ENCODE measurements at regions not wholly inside any gene's neighbourhood (a gene's known extent, or its start where the extent isn't known, plus 50 kb on each side); places are given as distances from the start of the nearest gene placed in this dataset.

- POLR2A ChIA-PET: no interaction called here
- no peak for DNase-seq
- CTCF ChIA-PET: interaction anchor here (1.0 kb wide), 1 partner anchor 25 kb away, joined by 3 read pairs; no protein-coding TSS in a partner anchor
- H3K36me3 Mint-ChIP-seq (ENCODE audit: low read depth): no peaks in the 10 kb centered on the region
- H3K4me1 Mint-ChIP-seq: no peaks in the 10 kb centered on the region
- no peaks in the 10 kb centered on the region for H3K27me3 Mint-ChIP-seq
- no peak overlapping the region for H3K27ac Mint-ChIP-seq
- H3K9me3 Mint-ChIP-seq: no peaks in the 10 kb centered on the region
- H3K4me3 Mint-ChIP-seq: no peak overlapping the region
These were observed 234.7 kb upstream of the GJB5 start for GRCh38 chr1:34520111-34520510.

GRCh38 chr1:34524783-34525182, 230.1 kb upstream of the GJB5 start:
- ChIA-PET CTCF (no interaction called here), POLR2A (no interaction called here)
- Mint-ChIP-seq H3K4me3 (no peak overlapping the region), H3K9me3 (no peaks in the 10 kb centered on the region), H3K36me3 (ENCODE audit: low read depth) (no peaks in the 10 kb centered on the region), H3K27ac (no peak overlapping the region), H3K4me1 (no peaks in the 10 kb centered on the region), H3K27me3 (peaks cover 4% of the 10 kb centered on the region)
- DNase-seq: no peak

GRCh38 chr1:34529935-34530859, 224.7 kb upstream of the GJB5 start:
- no peak overlapping the region for H3K4me3 Mint-ChIP-seq
- no peaks in the 10 kb centered on the region for H3K36me3 Mint-ChIP-seq (ENCODE audit: low read depth)
- ChIA-PET CTCF (no interaction called here), POLR2A (no interaction called here)
- H3K27me3 Mint-ChIP-seq: peaks cover 15% of the 10 kb centered on the region
- DNase-seq: no peak
- H3K9me3 Mint-ChIP-seq: no peaks in the 10 kb centered on the region
- H3K27ac Mint-ChIP-seq: no peak overlapping the region
- H3K4me1 Mint-ChIP-seq: no peaks in the 10 kb centered on the region

GRCh38 chr1:34532113-34532512, 222.7 kb upstream of the GJB5 start:
- ChIA-PET POLR2A (no interaction called here), CTCF (interaction anchor here (1.1 kb wide), 1 partner anchor 16 kb away, joined by 3 read pairs; no protein-coding TSS in a partner anchor)
- no peaks in the 10 kb centered on the region for H3K4me1 Mint-ChIP-seq
- no peak for DNase-seq
- H3K4me3 Mint-ChIP-seq: no peak overlapping the region
- no peak overlapping the region for H3K27ac Mint-ChIP-seq
- peaks cover 15% of the 10 kb centered on the region for H3K27me3 Mint-ChIP-seq
- no peaks in the 10 kb centered on the region for H3K36me3 Mint-ChIP-seq (ENCODE audit: low read depth)
- H3K9me3 Mint-ChIP-seq: no peaks in the 10 kb centered on the region

- CTCF ChIA-PET: no interaction called here
- H3K36me3 Mint-ChIP-seq (ENCODE audit: low read depth): no peaks in the 10 kb centered on the region
- H3K9me3 Mint-ChIP-seq: no peaks in the 10 kb centered on the region
- H3K27me3 Mint-ChIP-seq: peaks cover 6% of the 10 kb centered on the region
- no peak overlapping the region for H3K27ac Mint-ChIP-seq
- DNase-seq: no peak
- H3K4me1 Mint-ChIP-seq: no peaks in the 10 kb centered on the region
- no peak overlapping the region for H3K4me3 Mint-ChIP-seq
- POLR2A ChIA-PET: no interaction called here
These were observed 216.4 kb upstream of the GJB5 start for GRCh38 chr1:34538481-34538880.

GRCh38 chr1:34547046-34547674, 207.7 kb upstream of the GJB5 start:
- H3K27ac Mint-ChIP-seq: no peak overlapping the region
- POLR2A ChIA-PET: no interaction called here

GRCh38 chr1:34549199-34549598, 205.6 kb upstream of the GJB5 start:
- peaks cover 8% of the 10 kb centered on the region for H3K27me3 Mint-ChIP-seq
- ChIA-PET CTCF (no interaction called here), POLR2A (no interaction called here)
- no peak overlapping the region for H3K27ac Mint-ChIP-seq
- no peak overlapping the region for H3K4me3 Mint-ChIP-seq
- DNase-seq: no peak
- H3K9me3 Mint-ChIP-seq: peaks cover 2% of the 10 kb centered on the region
- H3K4me1 Mint-ChIP-seq: no peaks in the 10 kb centered on the region
- no peaks in the 10 kb centered on the region for H3K36me3 Mint-ChIP-seq (ENCODE audit: low read depth)

More at GRCh38 chr1:34547046-34547674, 207.7 kb upstream of the GJB5 start:
- no peaks in the 10 kb centered on the region for H3K36me3 Mint-ChIP-seq (ENCODE audit: low read depth)
- H3K4me3 Mint-ChIP-seq: no peak overlapping the region
- DNase-seq: no peak
- H3K4me1 Mint-ChIP-seq: no peaks in the 10 kb centered on the region
- CTCF ChIA-PET: no interaction called here
- H3K27me3 Mint-ChIP-seq: peaks cover 4% of the 10 kb centered on the region
- peaks cover under 1% of the 10 kb centered on the region for H3K9me3 Mint-ChIP-seq

GRCh38 chr1:34578306-34578705, 176.5 kb upstream of the GJB5 start:
- CTCF ChIA-PET: no interaction called here
- no peaks in the 10 kb centered on the region for H3K9me3 Mint-ChIP-seq

GRCh38 chr1:34582356-34582755, 172.5 kb upstream of the GJB5 start:
- POLR2A ChIA-PET: no interaction called here
- no peak overlapping the region for H3K27ac Mint-ChIP-seq
- H3K4me3 Mint-ChIP-seq: no peak overlapping the region
- no peaks in the 10 kb centered on the region for H3K9me3 Mint-ChIP-seq
- no peaks in the 10 kb centered on the region for H3K36me3 Mint-ChIP-seq (ENCODE audit: low read depth)
- no peak for DNase-seq
- CTCF ChIA-PET: interaction anchor here (0.7 kb wide), 1 partner anchor 161 kb away, joined by 3 read pairs; no protein-coding TSS in a partner anchor
- peaks cover 4% of the 10 kb centered on the region for H3K27me3 Mint-ChIP-seq
- H3K4me1 Mint-ChIP-seq: no peaks in the 10 kb centered on the region

More at GRCh38 chr1:34578306-34578705, 176.5 kb upstream of the GJB5 start:
- H3K4me3 Mint-ChIP-seq: no peak overlapping the region
- POLR2A ChIA-PET: no interaction called here
- no peaks in the 10 kb centered on the region for H3K4me1 Mint-ChIP-seq
- H3K36me3 Mint-ChIP-seq (ENCODE audit: low read depth): no peaks in the 10 kb centered on the region
- H3K27ac Mint-ChIP-seq: no peak overlapping the region
- no peak for DNase-seq
- peaks cover 4% of the 10 kb centered on the region for H3K27me3 Mint-ChIP-seq

GRCh38 chr1:34587761-34588160, 167.1 kb upstream of the GJB5 start:
- Mint-ChIP-seq H3K36me3 (ENCODE audit: low read depth) (no peaks in the 10 kb centered on the region), H3K4me3 (no peak overlapping the region), H3K4me1 (no peaks in the 10 kb centered on the region), H3K9me3 (no peaks in the 10 kb centered on the region), H3K27me3 (no peaks in the 10 kb centered on the region), H3K27ac (no peak overlapping the region)
- ChIA-PET CTCF (no interaction called here), POLR2A (no interaction called here)
- DNase-seq: no peak

GRCh38 chr1:34590211-34590623, 164.6 kb upstream of the GJB5 start:
- H3K4me1 Mint-ChIP-seq: no peaks in the 10 kb centered on the region
- no peaks in the 10 kb centered on the region for H3K27me3 Mint-ChIP-seq
- ChIA-PET POLR2A (no interaction called here), CTCF (no interaction called here)
- no peak for DNase-seq
- H3K27ac Mint-ChIP-seq: no peak overlapping the region
- no peak overlapping the region for H3K4me3 Mint-ChIP-seq
- H3K9me3 Mint-ChIP-seq: no peaks in the 10 kb centered on the region
- no peaks in the 10 kb centered on the region for H3K36me3 Mint-ChIP-seq (ENCODE audit: low read depth)

- Mint-ChIP-seq H3K4me3 (no peak overlapping the region), H3K4me1 (no peaks in the 10 kb centered on the region), H3K36me3 (ENCODE audit: low read depth) (no peaks in the 10 kb centered on the region), H3K27me3 (peaks cover 2% of the 10 kb centered on the region), H3K27ac (no peak overlapping the region), H3K9me3 (no peaks in the 10 kb centered on the region)
- DNase-seq: no peak
- ChIA-PET CTCF (interaction anchor here (0.6 kb wide), 1 partner anchor 183 kb away, joined by 3 read pairs; no protein-coding TSS in a partner anchor), POLR2A (no interaction called here)
These were observed 162.9 kb upstream of the GJB5 start for GRCh38 chr1:34591751-34592629.

Measured in activated CD4-positive, alpha-beta T cell treated with anti-CD3 and anti-CD28 coated beads, Interleukin-2, amount 10 ng/mL, durations not matched to agents 7 days and 5 days (primary cell).